Activated gamma-delta T cell treated with anti-CD3 and anti-CD28 coated beads, Interleukin-2, amount 50 U/mL, for 16 hours (primary cell): ENCODE measurements at regions not wholly inside any gene's neighbourhood (a gene's known extent, or its start where the extent isn't known, plus 50 kb on each side); places are given as distances from the start of the nearest gene placed in this dataset.
"Not testable (repeated sequence)": the region's sequence is repeated elsewhere in the genome, so short reads cannot be mapped to it uniquely, and the experiment has no call there.

ENCODE experiments used
- DNase-seq: peaks from one replicate; pipeline ENCODE4 v3.0.0-alpha.2; 2020; ENCODE audit warnings: low read depth

- no peak for DNase-seq
These were observed 1588.5 kb upstream of the PIK3C3 start for GRCh38 chr18:40366521-40366920.

GRCh38 chr18:40365526-40365925 is 1589.5 kb upstream of the PIK3C3 start:
- no peak for DNase-seq

- DNase-seq, result no peak
These were observed 1594.5 kb upstream of the PIK3C3 start for GRCh38 chr18:40360558-40360957.

GRCh38 chr18:40357536-40357935 is 1597.5 kb upstream of the PIK3C3 start:
- DNase-seq, result no peak

- DNase-seq, result no peak
These were observed 1598.9 kb upstream of the PIK3C3 start for GRCh38 chr18:40356168-40356567.

- DNase-seq, result no peak
These were observed 1599.3 kb upstream of the PIK3C3 start for GRCh38 chr18:40355726-40356125.

GRCh38 chr18:40348196-40348595 is 1606.8 kb upstream of the PIK3C3 start:
- DNase-seq, result no peak

- no peak for DNase-seq
These were observed 1607.8 kb upstream of the PIK3C3 start for GRCh38 chr18:40347261-40347660.

GRCh38 chr18:40346146-40346545 is 1608.9 kb upstream of the PIK3C3 start:
- DNase-seq, result no peak

- no peak for DNase-seq
These were observed 1613.3 kb upstream of the PIK3C3 start for GRCh38 chr18:40341701-40342100.

- no peak for DNase-seq
These were observed 1616.8 kb upstream of the PIK3C3 start for GRCh38 chr18:40338284-40338683.

- DNase-seq, result no peak
These were observed 1628.0 kb upstream of the PIK3C3 start for GRCh38 chr18:40326985-40327384.

- DNase-seq, result no peak
These were observed 1629.0 kb upstream of the PIK3C3 start for GRCh38 chr18:40325988-40326387.

GRCh38 chr18:40314199-40314598 is 1640.8 kb upstream of the PIK3C3 start:
- DNase-seq, result no peak

GRCh38 chr18:40313030-40313642 is 1641.9 kb upstream of the PIK3C3 start:
- no peak for DNase-seq

GRCh38 chr18:40307627-40308026 is 1647.4 kb upstream of the PIK3C3 start:
- no peak for DNase-seq

GRCh38 chr18:40296717-40297413 is 1658.2 kb upstream of the PIK3C3 start:
- no peak for DNase-seq

GRCh38 chr18:40292985-40293710 is 1661.9 kb upstream of the PIK3C3 start:
- DNase-seq, result no peak

GRCh38 chr18:40283560-40283959 is 1671.5 kb upstream of the PIK3C3 start:
- no peak for DNase-seq

- not testable (repeated sequence) for DNase-seq
These were observed 1673.7 kb upstream of the PIK3C3 start for GRCh38 chr18:40281356-40281755.

- DNase-seq, result no peak
These were observed 1680.3 kb upstream of the PIK3C3 start for GRCh38 chr18:40274618-40275196.

- no peak for DNase-seq
These were observed 1682.3 kb upstream of the PIK3C3 start for GRCh38 chr18:40272630-40273231.
